ENCODE measurements at regions not wholly inside any gene's neighbourhood (a gene's known extent, or its start where the extent isn't known, plus 50 kb on each side); places are given as distances from the start of the nearest gene placed in this dataset.

- TF ChIP-seq CTCF (IDR thresholded peaks at IDR 0.05; ENCODE audit: low read depth, low read length, poor library complexity, severe bottlenecking): no peak
- TF ChIP-seq EZH2phosphoT487 (IDR thresholded peaks at IDR 0.05; ENCODE audit: borderline replicate concordance, low read length): no peak
These were observed 91.5 kb upstream of the PARD3B start for GRCh38 chr2:204453730-204454167.

Measured in DOHH2 (cell line).